Ovary (tissue), 7 donors: ENCODE measurements at regions not wholly inside any gene's neighbourhood (a gene's known extent, or its start where the extent isn't known, plus 50 kb on each side); places are given as distances from the start of the nearest gene placed in this dataset.

Experiments used
- DNase-seq, 5 donors: peaks; one replicate each; pipeline ENCODE4 v3.0.0-alpha.2; 2019 to 2020
- H3K27ac ChIP-seq, 2 donors: fragments of 200-600 bp; one replicate each; pipeline versions ENCODE4 v1.5.1 to v1.8.0; 2019 to 2022
- H3K27me3 ChIP-seq: fragments of 200-600 bp; one replicate; pipeline ENCODE4 v1.8.0; 2022
- H3K36me3 ChIP-seq: fragments of 200-600 bp; sonication (generic); one replicate; pipeline ENCODE4 v1.5.1; 2019
- H3K4me1 ChIP-seq: one replicate; pipeline ENCODE4 v1.8.1; 2013; ENCODE audit warnings: mild to moderate bottlenecking, moderate library complexity; ENCODE audit not compliant: insufficient read depth
- H3K4me3 ChIP-seq: fragments of 200-600 bp; sonication (generic); one replicate; pipeline ENCODE4 v1.5.1; 2017
- H3K9me3 ChIP-seq, 2 donors: fragments of 200-600 bp in 1 of 2; sonication (generic) in 1 of 2; one replicate each; pipeline versions ENCODE4 v1.5.1 to v1.8.1; 2013 to 2019; ENCODE audit warnings: mild to moderate bottlenecking in 1 of 2, moderate library complexity in 1 of 2
- EP300 ChIP-seq: sonication (generic); formaldehyde crosslinking; IDR thresholded peaks from one replicate; pipeline ENCODE4 v1.6.1; 2017; ENCODE audit warnings: antibody characterized with exemption
- POLR2A ChIP-seq: fragments of 450-650 bp; IDR thresholded peaks from one replicate; pipeline ENCODE4 v1.6.1; 2017; ENCODE audit warnings: antibody characterized with exemption, mild to moderate bottlenecking, moderate library complexity
- WGBS, 3 donors: extraction: QIAGEN DNeasy Blood & Tissue Kit in 1 of 3; methylation state at CpG; one replicate each; pipeline versions ENCODE4 v1.1.5 to v1.1.7; 2013 to 2017; 5-methylcytosine and 5-hydroxymethylcytosine counted together
- intact Hi-C, 4 donors: fragments of 100-400 bp; cut with DNase I; formaldehyde crosslinking; loops; one replicate each; pipeline versions ENCODE4 v1.11.0 to v1.15.1; 2022 to 2023
- TF ChIP-seq, protein P1 (sequence below), 3 donors: fragments of 450-650 bp in 2 of 3; fragments of 200-600 bp in 1 of 3; IDR thresholded peaks; one replicate each; pipeline versions ENCODE4 v1.5.1 to v1.8.0; 2016 to 2022; ENCODE audit warnings: antibody characterized with exemption in 3 of 3, mild to moderate bottlenecking in 1 of 3
- donor health status: DM: no; HTN: no; CAD: no; lungs with moderate emphysema.
- donor health status: DM: no; HTN: no; CAD: no.
- donor health status: Bipolar disorder and iron deficiency.
- donor health status: DM: no; HTN: no; CAD: no.
- donor health status: DM: yes; HTN: yes; CAD: no.

DNA sequence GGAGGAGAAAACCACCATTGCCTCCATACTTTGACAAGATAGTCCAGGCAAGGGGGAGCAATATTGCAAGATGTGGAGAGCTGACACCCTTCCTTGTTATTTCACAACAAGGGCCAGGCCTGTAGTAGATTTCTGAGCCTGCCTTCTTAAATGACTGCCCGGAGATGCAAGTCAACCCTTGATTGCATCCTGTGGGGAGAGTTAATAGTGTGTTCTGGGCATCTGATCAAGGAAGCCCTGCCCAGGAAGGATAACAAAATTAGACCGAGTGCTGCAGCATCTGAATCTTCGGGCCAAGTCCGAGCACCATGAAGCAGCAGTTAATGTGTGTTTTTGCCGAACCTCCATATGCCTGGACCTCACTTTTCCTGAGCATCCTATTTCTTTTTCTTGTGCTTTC, 382.3 kb downstream of the PRDM2 start:
- H3K4me1 ChIP-seq: no peaks in the 10 kb centered on the region
- H3K9me3 ChIP-seq: no peaks in the 10 kb centered on the region
- TF ChIP-seq, protein P1, sequence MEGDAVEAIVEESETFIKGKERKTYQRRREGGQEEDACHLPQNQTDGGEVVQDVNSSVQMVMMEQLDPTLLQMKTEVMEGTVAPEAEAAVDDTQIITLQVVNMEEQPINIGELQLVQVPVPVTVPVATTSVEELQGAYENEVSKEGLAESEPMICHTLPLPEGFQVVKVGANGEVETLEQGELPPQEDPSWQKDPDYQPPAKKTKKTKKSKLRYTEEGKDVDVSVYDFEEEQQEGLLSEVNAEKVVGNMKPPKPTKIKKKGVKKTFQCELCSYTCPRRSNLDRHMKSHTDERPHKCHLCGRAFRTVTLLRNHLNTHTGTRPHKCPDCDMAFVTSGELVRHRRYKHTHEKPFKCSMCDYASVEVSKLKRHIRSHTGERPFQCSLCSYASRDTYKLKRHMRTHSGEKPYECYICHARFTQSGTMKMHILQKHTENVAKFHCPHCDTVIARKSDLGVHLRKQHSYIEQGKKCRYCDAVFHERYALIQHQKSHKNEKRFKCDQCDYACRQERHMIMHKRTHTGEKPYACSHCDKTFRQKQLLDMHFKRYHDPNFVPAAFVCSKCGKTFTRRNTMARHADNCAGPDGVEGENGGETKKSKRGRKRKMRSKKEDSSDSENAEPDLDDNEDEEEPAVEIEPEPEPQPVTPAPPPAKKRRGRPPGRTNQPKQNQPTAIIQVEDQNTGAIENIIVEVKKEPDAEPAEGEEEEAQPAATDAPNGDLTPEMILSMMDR (IDR thresholded peaks at IDR 0.05): no peak
- no peak for TF ChIP-seq POLR2A
- no peak for TF ChIP-seq EP300
- H3K27ac ChIP-seq: no peak overlapping the region
- intact Hi-C loops: no loop called here
- 61 to 85% (median 80%) methylated on average over 5 of the region's 5 CpGs for WGBS, 3 donors
- H3K4me3 ChIP-seq: no peak overlapping the region
- no peak for DNase-seq
- H3K36me3 ChIP-seq: no peaks in the 10 kb centered on the region
- no peaks in the 10 kb centered on the region for H3K27me3 ChIP-seq

DNA sequence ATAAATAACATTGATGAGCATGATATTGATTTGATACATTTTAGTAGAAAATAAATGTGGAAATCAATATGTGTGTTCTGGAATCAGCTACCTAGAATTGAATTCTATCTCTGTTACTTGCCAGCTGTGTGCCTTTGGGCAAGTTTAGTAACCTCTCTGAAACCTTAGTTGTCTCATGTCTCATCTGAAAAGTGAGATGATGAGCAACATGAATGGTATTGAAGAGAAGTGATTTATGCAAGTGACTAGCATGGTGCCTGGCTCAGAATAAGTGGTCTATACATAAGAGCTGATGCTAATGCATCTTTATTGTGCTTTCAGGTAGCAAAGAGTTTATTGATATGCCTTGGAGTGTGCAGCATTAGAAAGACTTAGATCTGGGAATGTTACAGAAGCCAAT, 383.3 kb downstream of the PRDM2 start:
- Histone ChIP-seq H3K9me3 (no peaks in the 10 kb centered on the region), H3K4me1 (no peaks in the 10 kb centered on the region), H3K4me3 (no peak overlapping the region), H3K27me3 (no peaks in the 10 kb centered on the region), H3K27ac (no peak overlapping the region), H3K36me3 (no peaks in the 10 kb centered on the region)
- no peak for DNase-seq
- intact Hi-C loops: no loop called here
- TF ChIP-seq POLR2A (no peak), EP300 (no peak)
- TF ChIP-seq, protein P1 (IDR thresholded peaks at IDR 0.05): no peak

DNA sequence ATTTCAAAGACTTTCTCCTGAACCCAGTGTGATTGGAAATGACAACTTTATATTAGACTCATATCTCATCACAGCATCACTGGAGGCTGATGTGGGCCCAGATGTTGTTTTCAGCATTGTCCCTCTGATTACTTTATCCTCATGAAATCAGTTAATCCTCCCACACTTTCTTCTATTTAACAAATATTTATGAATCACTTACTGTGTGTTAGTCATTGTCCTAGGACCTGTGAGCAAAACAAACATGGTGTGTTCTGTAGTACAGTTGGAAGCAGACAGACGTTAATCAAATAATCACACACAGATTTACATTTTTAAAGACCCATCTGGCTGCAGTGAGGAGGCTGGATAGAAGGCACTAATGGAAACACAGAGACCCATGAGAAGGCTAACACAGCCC, 383.7 kb downstream of the PRDM2 start:
- Histone ChIP-seq H3K27me3 (no peaks in the 10 kb centered on the region), H3K4me3 (no peak overlapping the region), H3K27ac (no peak overlapping the region), H3K36me3 (no peaks in the 10 kb centered on the region), H3K4me1 (no peaks in the 10 kb centered on the region), H3K9me3 (no peaks in the 10 kb centered on the region)
- 30 to 62% (median 36%) methylated on average over 1 of the region's 1 CpG for WGBS, 3 donors
- TF ChIP-seq, protein P1 (IDR thresholded peaks at IDR 0.05): no peak
- no peak for TF ChIP-seq EP300
- TF ChIP-seq POLR2A: no peak
- DNase-seq: no peak
- intact Hi-C loops: no loop called here

DNA sequence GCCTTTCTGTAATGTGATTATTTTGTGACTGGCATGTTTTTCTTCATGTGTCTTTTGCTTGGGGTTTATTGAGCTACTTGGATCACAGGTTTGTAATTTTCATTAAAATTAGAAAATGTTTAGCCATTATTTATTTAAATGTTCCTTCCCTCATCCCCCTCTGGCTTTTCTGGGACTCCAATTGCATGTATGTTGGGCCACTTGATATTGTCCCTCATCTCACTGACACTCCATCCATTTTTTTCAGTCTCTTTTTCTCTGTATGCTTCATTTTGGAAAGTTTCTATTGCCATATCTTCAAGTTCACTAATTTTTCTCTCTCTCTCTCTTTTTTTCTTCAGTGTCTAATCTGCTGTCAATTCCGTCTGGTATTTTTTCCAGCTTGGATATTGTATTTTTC, 390.1 kb downstream of the PRDM2 start:
- Histone ChIP-seq H3K4me1 (no peaks in the 10 kb centered on the region), H3K9me3 (no peaks in the 10 kb centered on the region), H3K27ac (no peak overlapping the region), H3K4me3 (no peak overlapping the region), H3K27me3 (no peaks in the 10 kb centered on the region), H3K36me3 (no peaks in the 10 kb centered on the region)
- WGBS, 3 donors: 81 to 100% (median 93%) methylated on average over 1 of the region's 1 CpG
- no peak for DNase-seq
- no peak for TF ChIP-seq POLR2A
- TF ChIP-seq EP300: no peak
- TF ChIP-seq, protein P1 (IDR thresholded peaks at IDR 0.05): no peak
- intact Hi-C loops: no loop called here

DNA sequence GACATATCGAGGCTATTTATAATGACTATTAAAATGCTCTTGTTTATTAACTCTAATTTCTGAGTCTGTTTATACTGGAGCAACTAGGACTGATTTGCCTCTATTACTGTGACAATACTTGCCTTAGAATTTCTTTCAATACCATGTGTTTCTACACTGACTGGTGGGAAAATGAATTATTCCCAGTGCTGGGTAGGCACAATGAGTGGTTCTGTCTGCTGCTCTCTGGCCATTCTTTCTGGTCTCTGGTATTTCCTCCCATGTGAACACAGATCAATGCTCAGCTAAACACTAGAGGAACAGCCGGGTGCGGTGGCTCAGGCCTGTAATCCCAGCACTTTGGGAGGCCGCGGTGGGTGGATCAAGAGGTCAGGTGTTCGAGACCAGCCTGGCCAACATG, 390.5 kb downstream of the PRDM2 start:
- intact Hi-C loops: no loop called here
- Histone ChIP-seq H3K27me3 (no peaks in the 10 kb centered on the region), H3K4me3 (no peak overlapping the region), H3K9me3 (no peaks in the 10 kb centered on the region), H3K4me1 (no peaks in the 10 kb centered on the region), H3K27ac (no peak overlapping the region), H3K36me3 (no peaks in the 10 kb centered on the region)
- TF ChIP-seq POLR2A (no peak), EP300 (no peak)
- TF ChIP-seq, protein P1 (IDR thresholded peaks at IDR 0.05): no peak
- 94 to 96% (median 95%) methylated on average over 6 of the region's 6 CpGs for WGBS, 3 donors
- no peak for DNase-seq
